Calu3 (cell line): ENCODE measurements at regions not wholly inside any gene's neighbourhood (a gene's known extent, or its start where the extent isn't known, plus 50 kb on each side); places are given as distances from the start of the nearest gene placed in this dataset.
"Not testable (repeated sequence)": the region's sequence is repeated elsewhere in the genome, so short reads cannot be mapped to it uniquely, and the experiment has no call there.

Source experiments
- BruUV-seq: library from RNA; stranded (reverse); fragments of 400-500 nt; replicated peaks from 2 replicates; lab custom pipeline; 2021; lab: Mats Ljungman, UMichigan
- CTCF ChIA-PET: fragments of 300-600 bp; sonication (Branson Sonifier 250); formaldehyde crosslinking; loops from one replicate; lab custom pipeline; 2022; ENCODE audit warnings: antibody characterized with exemption; lab: Charles Lee
- DNase-seq: peaks from one replicate; pipeline ENCODE4 v3.0.0; 2022
- H3K27ac Mint-ChIP-seq: one replicate; pipeline ENCODE4 v1.8.0; 2022; ENCODE audit warnings: mixed read lengths; ENCODE audit not compliant: unreplicated experiment
- H3K27me3 Mint-ChIP-seq: one replicate; pipeline ENCODE4 v1.8.0; 2022; ENCODE audit warnings: mixed read lengths; ENCODE audit not compliant: unreplicated experiment
- H3K36me3 Mint-ChIP-seq: one replicate; pipeline ENCODE4 v1.8.0; 2022; ENCODE audit warnings: mild to moderate bottlenecking, moderate library complexity, mixed read lengths; ENCODE audit not compliant: insufficient read depth, unreplicated experiment
- H3K4me1 Mint-ChIP-seq: one replicate; pipeline ENCODE4 v1.8.0; 2022; ENCODE audit warnings: mild to moderate bottlenecking, low read depth, mixed read lengths; ENCODE audit not compliant: unreplicated experiment
- H3K4me3 Mint-ChIP-seq: one replicate; pipeline ENCODE4 v1.8.0; 2022; ENCODE audit warnings: mild to moderate bottlenecking, low read depth, moderate library complexity, mixed read lengths; ENCODE audit not compliant: unreplicated experiment
- H3K9me3 Mint-ChIP-seq: one replicate; pipeline ENCODE4 v1.8.0; 2022; ENCODE audit warnings: low read depth, mixed read lengths; ENCODE audit not compliant: unreplicated experiment
- CTCF ChIP-seq: fragments of 200-600 bp; IDR thresholded peaks from one replicate; pipeline ENCODE4 v1.8.0; 2022; ENCODE audit warnings: antibody characterized with exemption; ENCODE audit not compliant: unreplicated experiment
- intact Hi-C: fragments of 100-400 bp; cut with micrococcal nuclease; formaldehyde crosslinking; loops from one replicate; pipeline ENCODE4 v1.10.0; 2022; ENCODE audit not compliant: unreplicated experiment

- BruUV-seq: no TSS peak
- H3K27ac Mint-ChIP-seq: no peak overlapping the region
- no peak overlapping the region for H3K4me3 Mint-ChIP-seq
- DNase-seq: no peak
- peaks cover 71% of the 10 kb centered on the region for H3K27me3 Mint-ChIP-seq
- intact Hi-C loops: no loop called here
- H3K9me3 Mint-ChIP-seq: no peaks in the 10 kb centered on the region
- no peak for TF ChIP-seq CTCF
- no peaks in the 10 kb centered on the region for H3K36me3 Mint-ChIP-seq
- no peaks in the 10 kb centered on the region for H3K4me1 Mint-ChIP-seq
- CTCF ChIA-PET: no interaction called here
Measured at GRCh38 chr3:124336067-124336656, 344.2 kb upstream of the ROPN1 start.

- H3K27me3 Mint-ChIP-seq: peaks cover 65% of the 10 kb centered on the region
- CTCF ChIA-PET: no interaction called here
- intact Hi-C loops: no loop called here
- no peak for TF ChIP-seq CTCF
- no peaks in the 10 kb centered on the region for H3K9me3 Mint-ChIP-seq
- no peak overlapping the region for H3K4me3 Mint-ChIP-seq
- no TSS peak for BruUV-seq
- no peaks in the 10 kb centered on the region for H3K36me3 Mint-ChIP-seq
- no peak overlapping the region for H3K27ac Mint-ChIP-seq
- no peaks in the 10 kb centered on the region for H3K4me1 Mint-ChIP-seq
- DNase-seq: no peak
Measured at GRCh38 chr3:124345845-124346244, 353.9 kb upstream of the ROPN1 start.

GRCh38 chr3:124346487-124346886, 354.6 kb upstream of the ROPN1 start:
- DNase-seq: no peak
- Mint-ChIP-seq H3K4me1 (no peaks in the 10 kb centered on the region), H3K27me3 (peaks cover 65% of the 10 kb centered on the region), H3K4me3 (no peak overlapping the region), H3K27ac (no peak overlapping the region), H3K9me3 (no peaks in the 10 kb centered on the region), H3K36me3 (no peaks in the 10 kb centered on the region)
- no TSS peak for BruUV-seq
- CTCF ChIA-PET: no interaction called here
- intact Hi-C loops: no loop called here
- no peak for TF ChIP-seq CTCF

GRCh38 chr3:124347418-124347817, 355.5 kb upstream of the ROPN1 start:
- H3K27me3 Mint-ChIP-seq: peaks cover 59% of the 10 kb centered on the region
- H3K27ac Mint-ChIP-seq: no peak overlapping the region
- no peak for TF ChIP-seq CTCF
- no peaks in the 10 kb centered on the region for H3K9me3 Mint-ChIP-seq
- no TSS peak for BruUV-seq
- H3K4me3 Mint-ChIP-seq: no peak overlapping the region
- intact Hi-C loops: no loop called here
- DNase-seq: no peak
- no peaks in the 10 kb centered on the region for H3K36me3 Mint-ChIP-seq
- CTCF ChIA-PET: interaction anchor here (0.9 kb wide), 1 partner anchor 205 kb away, joined by 3 read pairs; no protein-coding TSS in a partner anchor
- no peaks in the 10 kb centered on the region for H3K4me1 Mint-ChIP-seq

- H3K27me3 Mint-ChIP-seq: peaks cover 55% of the 10 kb centered on the region
- intact Hi-C loops, BruUV-seq, H3K9me3 Mint-ChIP-seq, H3K4me1 Mint-ChIP-seq, DNase-seq, H3K4me3 Mint-ChIP-seq, CTCF ChIA-PET, H3K27ac Mint-ChIP-seq, H3K36me3 Mint-ChIP-seq: not testable (repeated sequence)
Measured at GRCh38 chr3:124348555-124348954, 356.6 kb upstream of the ROPN1 start.
